Epithelial cell of prostate (primary cell): ENCODE measurements at regions not wholly inside any gene's neighbourhood (a gene's known extent, or its start where the extent isn't known, plus 50 kb on each side); places are given as distances from the start of the nearest gene placed in this dataset.

Source experiments
- DNase-seq: peaks from one replicate; pipeline ENCODE4 v3.0.0-alpha.2; 2011; ENCODE audit warnings: low read depth, low spot score
- H3K27ac ChIP-seq: fragments of 450-650 bp; 2 replicates; pipeline ENCODE4 v1.5.1; 2017; ENCODE audit warnings: mild to moderate bottlenecking

DNA sequence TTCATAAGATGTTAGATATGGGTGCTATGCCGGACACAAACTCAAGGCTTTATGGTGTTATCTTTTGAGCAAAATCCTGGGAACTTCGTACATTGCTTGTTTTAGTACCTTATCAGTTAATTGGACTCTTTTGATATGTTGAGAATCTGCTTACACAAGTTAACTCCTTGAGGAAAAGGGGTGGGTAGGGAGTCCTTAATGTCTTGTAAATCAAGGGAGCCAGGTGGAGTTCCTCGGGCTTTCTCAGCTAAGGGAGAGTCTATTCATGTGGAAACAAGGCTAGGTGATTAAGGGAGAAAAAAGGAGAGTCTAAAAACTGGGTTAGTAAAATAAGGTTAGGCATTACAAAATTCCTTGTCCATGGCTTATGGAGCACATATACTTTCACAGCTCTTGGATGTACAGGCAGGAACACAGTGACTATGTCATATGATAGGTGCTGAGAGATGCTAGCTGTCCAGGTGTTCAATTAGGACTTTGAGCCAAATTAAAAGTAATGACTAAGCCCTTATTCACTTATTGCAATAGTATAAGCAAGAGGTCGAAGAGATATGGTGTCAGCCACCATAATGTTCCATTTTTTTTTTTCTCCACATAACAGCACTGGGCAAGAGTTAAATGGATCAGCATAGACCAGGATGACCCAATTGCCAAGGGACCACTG lies 59.5 kb upstream of the DYNAP start:
- DNase-seq = no peak
- H3K27ac ChIP-seq = no peak overlapping the region

- no peak overlapping the region for H3K27ac ChIP-seq
- no peak for DNase-seq
These were observed 58.8 kb upstream of the DYNAP start for GRCh38 chr18:54532222-54532621.

DNA sequence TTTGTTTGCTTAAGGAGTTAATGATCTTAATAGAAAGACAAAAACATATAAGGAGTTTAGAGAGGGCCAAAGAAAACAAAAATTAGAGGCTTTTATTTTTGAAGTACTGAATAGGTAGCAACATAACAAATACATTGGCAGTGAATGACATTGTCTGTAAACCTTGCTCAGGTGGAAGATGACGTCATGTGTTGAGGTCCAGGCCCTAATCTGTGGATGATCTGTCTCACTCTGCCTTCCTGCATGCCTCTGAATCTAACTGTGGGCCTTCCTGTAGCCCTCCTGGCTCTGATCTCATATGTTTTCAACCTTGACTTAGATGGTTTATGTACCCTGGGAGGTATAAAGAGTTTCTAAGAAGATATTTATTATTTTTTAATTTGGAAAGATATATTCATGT lies 58.1 kb upstream of the DYNAP start:
- DNase-seq = no peak
- no peak overlapping the region for H3K27ac ChIP-seq
